ENCODE measurements at regions not wholly inside any gene's neighbourhood (a gene's known extent, or its start where the extent isn't known, plus 50 kb on each side); places are given as distances from the start of the nearest gene placed in this dataset.
"Not testable (repeated sequence)": the region's sequence is repeated elsewhere in the genome, so short reads cannot be mapped to it uniquely, and the experiment has no call there.

DNA sequence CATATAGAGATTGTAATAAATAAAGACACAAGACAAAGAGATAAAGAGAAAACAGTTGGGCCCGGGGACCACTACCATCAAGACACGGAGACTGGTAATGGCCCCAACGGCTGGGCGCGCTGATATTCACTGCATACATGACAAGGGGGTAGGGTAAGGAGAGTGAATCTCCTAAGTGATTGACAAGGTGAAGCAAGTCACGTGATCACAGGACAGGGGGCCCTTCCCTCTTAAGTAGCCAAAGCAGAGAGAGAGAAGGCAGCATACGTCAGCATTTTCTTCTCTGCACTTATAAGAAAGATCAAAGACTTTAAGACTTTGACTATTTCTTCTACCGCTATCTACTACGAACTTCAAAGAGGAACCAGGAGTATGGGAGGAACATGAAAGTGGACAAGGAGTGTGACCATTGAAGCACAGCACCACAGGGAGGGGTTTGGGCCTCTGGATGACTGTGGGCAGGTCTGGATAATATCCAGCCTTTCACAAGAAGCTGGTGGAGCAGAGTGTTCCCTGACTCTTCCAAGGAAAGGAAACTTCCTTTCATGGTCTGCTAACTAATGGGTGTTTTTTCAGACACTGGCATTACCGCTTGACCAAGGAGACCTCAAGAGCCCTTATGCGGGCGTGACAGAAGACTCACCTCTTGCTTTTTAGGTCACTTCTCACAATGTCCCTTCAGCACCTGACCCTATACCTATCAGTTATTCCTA, 75.6 kb downstream of the MRPL39 start:
- not testable (repeated sequence) for DNase-seq (ENCODE audit: insufficient read length, low spot score); FAIRE-seq

DNA sequence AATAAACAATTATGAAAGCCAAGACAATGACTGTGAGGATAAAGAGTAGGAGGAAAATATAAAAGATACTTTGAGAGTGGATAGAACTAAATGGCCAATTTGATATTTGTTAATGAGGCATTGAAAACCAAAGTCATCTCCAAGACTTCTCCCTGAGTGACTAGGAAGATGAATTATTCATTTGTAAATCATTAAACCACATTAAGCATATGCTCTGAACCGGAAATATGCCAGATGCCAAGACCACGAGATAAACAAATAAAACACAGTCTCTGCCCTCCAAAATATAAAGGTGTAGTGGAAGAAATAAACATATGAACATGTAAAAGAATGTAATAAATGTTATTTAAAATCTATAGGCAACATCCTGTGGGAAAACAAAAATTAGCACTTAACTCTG, 78.8 kb downstream of the MRPL39 start:
- no peak for FAIRE-seq
- TF ChIP-seq POLR2AphosphoS5 (IDR thresholded peaks at IDR 0.05; ENCODE audit: low read depth, low read length) (no peak), SPI1 (IDR thresholded peaks at IDR 0.05; ENCODE audit: low read depth, low read length) (no peak), POU2F2 (IDR thresholded peaks at IDR 0.05; ENCODE audit: low read depth, low read length) (no peak), TAF1 (IDR thresholded peaks at IDR 0.05; ENCODE audit: low read depth, low read length) (no peak), PAX5 (IDR thresholded peaks at IDR 0.05; ENCODE audit: insufficient read depth, low read length, severe bottlenecking) (no peak), POLR2A (IDR thresholded peaks at IDR 0.05; ENCODE audit: low read depth, low read length) (no peak)
- no peak for DNase-seq (ENCODE audit: insufficient read length, low spot score)

GRCh38 chr21:25518491-25518911, 88.8 kb downstream of the MRPL39 start:
- no peak for TF ChIP-seq POLR2A (IDR thresholded peaks at IDR 0.05; ENCODE audit: low read depth, low read length)
- TF ChIP-seq TAF1 (IDR thresholded peaks at IDR 0.05; ENCODE audit: low read depth, low read length), result no peak
- TF ChIP-seq SPI1 (IDR thresholded peaks at IDR 0.05; ENCODE audit: low read depth, low read length), result no peak
- no peak for TF ChIP-seq POLR2AphosphoS5 (IDR thresholded peaks at IDR 0.05; ENCODE audit: low read depth, low read length)
- TF ChIP-seq PAX5 (IDR thresholded peaks at IDR 0.05; ENCODE audit: insufficient read depth, low read length, severe bottlenecking), result no peak
- no peak for TF ChIP-seq POU2F2 (IDR thresholded peaks at IDR 0.05; ENCODE audit: low read depth, low read length)
- DNase-seq (ENCODE audit: insufficient read length, low spot score), result no peak
- FAIRE-seq, result no peak

- TF ChIP-seq POLR2AphosphoS5 (IDR thresholded peaks at IDR 0.05; ENCODE audit: low read depth, low read length) (no peak), POU2F2 (IDR thresholded peaks at IDR 0.05; ENCODE audit: low read depth, low read length) (no peak), TAF1 (IDR thresholded peaks at IDR 0.05; ENCODE audit: low read depth, low read length) (no peak), POLR2A (IDR thresholded peaks at IDR 0.05; ENCODE audit: low read depth, low read length) (no peak), SPI1 (IDR thresholded peaks at IDR 0.05; ENCODE audit: low read depth, low read length) (no peak), PAX5 (IDR thresholded peaks at IDR 0.05; ENCODE audit: insufficient read depth, low read length, severe bottlenecking) (no peak)
- DNase-seq (ENCODE audit: insufficient read length, low spot score), result no peak
- peak; percentile 38 for FAIRE-seq
These were observed 91.5 kb downstream of the MRPL39 start for GRCh38 chr21:25515484-25516405.

DNA sequence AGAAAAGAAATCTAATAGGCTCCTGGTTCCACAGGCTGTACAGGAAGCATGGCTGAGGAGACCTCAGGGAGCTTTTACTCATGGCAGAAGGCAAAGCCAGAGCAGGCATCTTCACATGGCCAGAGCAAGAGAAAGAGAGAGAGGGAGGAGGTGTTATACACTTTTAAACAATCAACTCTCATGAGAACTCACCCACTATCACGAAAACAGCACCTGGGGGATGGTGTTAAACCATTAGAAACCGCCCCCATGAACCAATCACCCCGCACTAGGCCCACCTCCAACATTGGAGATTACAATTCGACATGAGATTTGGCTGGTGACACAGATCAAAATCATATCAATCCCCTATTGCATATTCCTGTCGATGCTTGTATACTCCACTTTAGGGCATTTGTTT, 93.5 kb downstream of the MRPL39 start:
- DNase-seq (ENCODE audit: insufficient read length, low spot score), result no peak
- no peak for TF ChIP-seq PAX5 (IDR thresholded peaks at IDR 0.05; ENCODE audit: insufficient read depth, low read length, severe bottlenecking)
- TF ChIP-seq POLR2A (IDR thresholded peaks at IDR 0.05; ENCODE audit: low read depth, low read length), result no peak
- no peak for TF ChIP-seq POLR2AphosphoS5 (IDR thresholded peaks at IDR 0.05; ENCODE audit: low read depth, low read length)
- TF ChIP-seq SPI1 (IDR thresholded peaks at IDR 0.05; ENCODE audit: low read depth, low read length), result no peak
- no peak for TF ChIP-seq POU2F2 (IDR thresholded peaks at IDR 0.05; ENCODE audit: low read depth, low read length)
- no peak for TF ChIP-seq TAF1 (IDR thresholded peaks at IDR 0.05; ENCODE audit: low read depth, low read length)
- peak; percentile 72 for FAIRE-seq

GRCh38 chr21:25512095-25513081, 94.9 kb downstream of the MRPL39 start:
- DNase-seq (ENCODE audit: insufficient read length, low spot score), result no peak
- FAIRE-seq, result no peak
- TF ChIP-seq POU2F2 (IDR thresholded peaks at IDR 0.05; ENCODE audit: low read depth, low read length), result no peak
- 0 out of 2 replicates have a peak, but pooled peaks have one; percentile 22 for TF ChIP-seq POLR2A (IDR thresholded peaks at IDR 0.05; ENCODE audit: low read depth, low read length)
- TF ChIP-seq SPI1 (IDR thresholded peaks at IDR 0.05; ENCODE audit: low read depth, low read length), result peak; percentile 68

DNA sequence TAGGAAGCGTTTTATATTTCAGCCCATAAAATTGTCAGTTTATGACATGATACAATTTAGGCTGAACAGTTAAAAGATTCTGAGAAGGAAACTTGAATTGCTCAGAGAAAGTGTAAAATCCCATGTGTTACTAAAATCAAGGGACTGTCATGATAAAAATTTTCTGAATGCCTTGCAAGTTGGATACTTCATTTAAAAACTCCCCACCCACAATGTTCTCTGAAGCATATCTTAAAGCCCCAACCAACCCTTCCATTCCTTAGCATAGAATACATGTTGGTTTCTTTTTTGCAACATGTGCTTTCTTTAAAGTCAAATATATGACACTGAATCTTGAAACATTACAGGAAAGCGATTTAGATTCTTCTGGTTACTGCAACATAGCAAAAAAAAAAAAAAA, 97.4 kb downstream of the MRPL39 start:
- FAIRE-seq (peak; percentile 74), DNase-seq (ENCODE audit: insufficient read length, low spot score) (no peak)
- no peak for TF ChIP-seq POU2F2 (IDR thresholded peaks at IDR 0.05; ENCODE audit: low read depth, low read length)
- TF ChIP-seq POLR2AphosphoS5 (IDR thresholded peaks at IDR 0.05; ENCODE audit: low read depth, low read length), result peak; percentile 41; the same call in 1 of the 2 replicates
- 0 out of 2 replicates have a peak, but pooled peaks have one; percentile 20 for TF ChIP-seq TAF1 (IDR thresholded peaks at IDR 0.05; ENCODE audit: low read depth, low read length)
- peak; percentile 63 for TF ChIP-seq PAX5 (IDR thresholded peaks at IDR 0.05; ENCODE audit: insufficient read depth, low read length, severe bottlenecking)
- 0 out of 2 replicates have a peak, but pooled peaks have one; percentile 27 for TF ChIP-seq POLR2A (IDR thresholded peaks at IDR 0.05; ENCODE audit: low read depth, low read length)
- no peak for TF ChIP-seq SPI1 (IDR thresholded peaks at IDR 0.05; ENCODE audit: low read depth, low read length)

DNA sequence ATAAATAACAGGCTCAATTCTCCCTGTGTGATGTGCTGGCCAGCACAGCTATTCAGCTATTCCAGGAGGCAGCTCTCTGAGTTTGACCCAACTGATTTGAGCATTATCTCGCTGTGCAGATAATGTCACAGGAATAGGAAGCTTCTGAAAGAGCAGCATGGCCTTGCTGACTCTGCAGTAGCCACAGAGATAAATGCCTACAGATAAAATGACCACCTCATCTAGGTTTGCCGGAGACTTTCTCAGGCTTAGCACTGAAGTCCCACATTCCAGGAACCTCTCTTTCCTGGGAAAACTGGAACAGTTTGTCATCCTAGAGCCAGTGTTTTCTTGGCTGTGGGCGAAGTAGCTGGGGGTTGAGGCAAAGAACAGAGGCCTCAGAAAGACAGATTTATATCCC, 98.9 kb downstream of the MRPL39 start:
- TF ChIP-seq TAF1 (IDR thresholded peaks at IDR 0.05; ENCODE audit: low read depth, low read length) (no peak), SPI1 (IDR thresholded peaks at IDR 0.05; ENCODE audit: low read depth, low read length) (no peak), POU2F2 (IDR thresholded peaks at IDR 0.05; ENCODE audit: low read depth, low read length) (no peak), PAX5 (IDR thresholded peaks at IDR 0.05; ENCODE audit: insufficient read depth, low read length, severe bottlenecking) (no peak), POLR2AphosphoS5 (IDR thresholded peaks at IDR 0.05; ENCODE audit: low read depth, low read length) (peak; percentile 62; the same call in 1 of the 2 replicates), POLR2A (IDR thresholded peaks at IDR 0.05; ENCODE audit: low read depth, low read length) (peak; percentile 58; the same call in 1 of the 2 replicates)
- FAIRE-seq (no peak), DNase-seq (ENCODE audit: insufficient read length, low spot score) (no peak)
